OCI-LY3 (cell line): ENCODE measurements at regions not wholly inside any gene's neighbourhood (a gene's known extent, or its start where the extent isn't known, plus 50 kb on each side); places are given as distances from the start of the nearest gene placed in this dataset.

Experiments used
- H2AFZ ChIP-seq: fragments of 200-600, 300-600 bp; shearing (Covaris generic); 2 replicates; pipeline ENCODE4 v1.6.0; 2014; ENCODE audit warnings: antibody characterized with exemption, low read depth, low read length
- H3K27ac ChIP-seq: fragments of 200-600, 300-600 bp; sonication (generic); 2 replicates; pipeline ENCODE4 v1.5.1; 2014; ENCODE audit warnings: mild to moderate bottlenecking, low read length, moderate library complexity, mixed read lengths
- H3K27me3 ChIP-seq: fragments of 200-600, 300-600 bp; sonication (generic); 2 replicates; pipeline ENCODE4 v1.6.1; 2014; ENCODE audit warnings: low read depth, low read length, mixed read lengths
- H3K36me3 ChIP-seq: fragments of 200-600, 300-600 bp; sonication (generic); replicated peaks from 2 replicates; pipeline ENCODE3; 2014; ENCODE audit warnings: low read depth, low read length, mixed read lengths
- H3K4me1 ChIP-seq: fragments of 300-600, 200-600 bp; sonication (generic); 2 replicates; pipeline ENCODE4 v1.6.1; 2014; ENCODE audit warnings: low read length, mixed read lengths
- H3K4me2 ChIP-seq: fragments of 200-600, 300-600 bp; sonication (generic); 2 replicates; pipeline ENCODE4 v1.6.1; 2014; ENCODE audit warnings: low read length, mixed read lengths
- H3K4me3 ChIP-seq: fragments of 300-600, 200-600 bp; sonication (generic); 2 replicates; pipeline ENCODE4 v1.5.1; 2014; ENCODE audit warnings: antibody characterized with exemption, mild to moderate bottlenecking, low read length, moderate library complexity
- H3K79me2 ChIP-seq: fragments of 300-600, 200-600 bp; shearing (Covaris generic); 2 replicates; pipeline ENCODE4 v1.6.1; 2014; ENCODE audit warnings: mild to moderate bottlenecking, low read length, mixed read lengths
- H3K9ac ChIP-seq: fragments of 300-600, 200-600 bp; shearing (Covaris generic); 2 replicates; pipeline ENCODE4 v1.6.0; 2014; ENCODE audit warnings: mild to moderate bottlenecking, low read length, moderate library complexity
- H3K9me3 ChIP-seq: fragments of 200-600, 300-600 bp; shearing (Covaris generic); 2 replicates; pipeline ENCODE4 v1.6.1; 2014; ENCODE audit warnings: low read length, mixed read lengths; ENCODE audit not compliant: insufficient read depth
- H4K20me1 ChIP-seq: fragments of 200-600, 300-600 bp; sonication (generic); 2 replicates; pipeline ENCODE4 v1.6.1; 2016; ENCODE audit warnings: low read length, mixed read lengths; ENCODE audit not compliant: insufficient read depth
- EZH2phosphoT487 ChIP-seq: fragments of 200-600 bp; shearing (Covaris generic); IDR thresholded peaks from 2 replicates; pipeline ENCODE4 v1.6.1; 2018; ENCODE audit warnings: antibody characterized with exemption, mixed run types, low read depth
- TF ChIP-seq, protein P1 (sequence below): fragments of 200-600, 300-600 bp; sonication (generic); IDR thresholded peaks from 2 replicates; pipeline ENCODE4 v1.5.1; 2014; ENCODE audit warnings: antibody characterized with exemption, low read length, low read depth

DNA sequence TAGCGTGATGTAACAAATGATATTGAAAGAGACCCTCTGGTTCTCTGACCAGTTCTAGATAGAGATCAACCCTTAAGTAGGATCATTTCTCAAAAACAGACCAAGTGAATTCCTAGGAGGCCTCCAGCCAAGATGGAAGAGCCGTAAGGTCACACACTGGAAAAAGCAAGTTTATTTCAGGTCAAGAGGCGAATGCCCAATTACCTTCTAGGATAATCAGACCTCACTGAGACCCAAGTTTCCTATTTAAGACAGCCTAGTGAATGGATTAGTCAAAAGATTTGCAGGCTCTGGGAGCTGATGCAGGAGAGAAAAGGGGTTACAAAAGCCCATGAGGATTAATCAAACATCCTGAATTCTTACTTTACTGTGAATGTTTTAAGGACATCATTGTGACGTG, 486.1 kb upstream of the NRP1 start:
- Histone ChIP-seq H3K27me3 (no peaks in the 10 kb centered on the region), H3K4me2 (no peak overlapping the region)
- TF ChIP-seq EZH2phosphoT487 = no peak
- TF ChIP-seq, protein P1, sequence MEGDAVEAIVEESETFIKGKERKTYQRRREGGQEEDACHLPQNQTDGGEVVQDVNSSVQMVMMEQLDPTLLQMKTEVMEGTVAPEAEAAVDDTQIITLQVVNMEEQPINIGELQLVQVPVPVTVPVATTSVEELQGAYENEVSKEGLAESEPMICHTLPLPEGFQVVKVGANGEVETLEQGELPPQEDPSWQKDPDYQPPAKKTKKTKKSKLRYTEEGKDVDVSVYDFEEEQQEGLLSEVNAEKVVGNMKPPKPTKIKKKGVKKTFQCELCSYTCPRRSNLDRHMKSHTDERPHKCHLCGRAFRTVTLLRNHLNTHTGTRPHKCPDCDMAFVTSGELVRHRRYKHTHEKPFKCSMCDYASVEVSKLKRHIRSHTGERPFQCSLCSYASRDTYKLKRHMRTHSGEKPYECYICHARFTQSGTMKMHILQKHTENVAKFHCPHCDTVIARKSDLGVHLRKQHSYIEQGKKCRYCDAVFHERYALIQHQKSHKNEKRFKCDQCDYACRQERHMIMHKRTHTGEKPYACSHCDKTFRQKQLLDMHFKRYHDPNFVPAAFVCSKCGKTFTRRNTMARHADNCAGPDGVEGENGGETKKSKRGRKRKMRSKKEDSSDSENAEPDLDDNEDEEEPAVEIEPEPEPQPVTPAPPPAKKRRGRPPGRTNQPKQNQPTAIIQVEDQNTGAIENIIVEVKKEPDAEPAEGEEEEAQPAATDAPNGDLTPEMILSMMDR = no peak

DNA sequence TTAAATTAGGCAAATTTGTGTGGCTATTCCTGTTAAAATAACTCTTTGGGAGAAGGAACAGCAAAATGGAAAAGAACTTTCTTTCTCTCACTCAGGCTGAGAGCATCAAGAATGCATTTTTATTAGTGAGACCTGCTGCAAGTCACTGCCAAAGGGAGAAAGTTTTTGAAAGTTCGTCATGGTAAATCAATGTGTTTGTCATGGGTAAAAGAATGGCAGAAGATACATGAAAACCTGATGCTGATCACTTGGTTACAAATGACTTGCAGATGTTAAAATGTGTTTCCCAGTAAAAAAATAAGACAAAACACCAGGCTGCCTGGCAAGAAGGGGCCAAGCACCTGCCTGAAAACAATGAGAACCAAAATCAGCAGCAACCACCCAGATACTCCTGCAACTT, 484.7 kb upstream of the NRP1 start:
- Histone ChIP-seq H3K27ac (no peak overlapping the region), H3K9ac (no peak overlapping the region), H3K4me2 (no peak overlapping the region), H3K79me2 (no peaks in the 10 kb centered on the region), H3K4me3 (no peak overlapping the region), H3K9me3 (no peaks in the 10 kb centered on the region), H4K20me1 (no peaks in the 10 kb centered on the region), H3K36me3 (no peaks in the 10 kb centered on the region), H3K27me3 (no peaks in the 10 kb centered on the region), H2AFZ (no peak overlapping the region), H3K4me1 (no peaks in the 10 kb centered on the region)
- TF ChIP-seq EZH2phosphoT487 = no peak
- TF ChIP-seq, protein P1 = no peak

More for the DNA sequence above, 486.1 kb upstream of the NRP1 start:
- no peaks in the 10 kb centered on the region for H3K36me3 ChIP-seq
- no peak overlapping the region for H2AFZ ChIP-seq
- no peaks in the 10 kb centered on the region for H4K20me1 ChIP-seq
- H3K9ac ChIP-seq = no peak overlapping the region
- H3K9me3 ChIP-seq = no peaks in the 10 kb centered on the region
- no peaks in the 10 kb centered on the region for H3K79me2 ChIP-seq
- H3K27ac ChIP-seq = no peak overlapping the region
- H3K4me1 ChIP-seq = no peaks in the 10 kb centered on the region
- no peak overlapping the region for H3K4me3 ChIP-seq

- Histone ChIP-seq H3K27ac (no peak overlapping the region), H3K4me2 (no peak overlapping the region), H3K4me1 (no peaks in the 10 kb centered on the region), H3K9me3 (no peaks in the 10 kb centered on the region), H3K36me3 (no peaks in the 10 kb centered on the region), H2AFZ (no peak overlapping the region), H3K4me3 (no peak overlapping the region), H4K20me1 (no peaks in the 10 kb centered on the region), H3K79me2 (no peaks in the 10 kb centered on the region), H3K9ac (no peak overlapping the region), H3K27me3 (no peaks in the 10 kb centered on the region)
- no peak for TF ChIP-seq EZH2phosphoT487
- TF ChIP-seq, protein P1 = no peak
Observed at GRCh38 chr10:33818343-33818742, 483.9 kb upstream of the NRP1 start.

- Histone ChIP-seq H3K4me1 (no peaks in the 10 kb centered on the region), H4K20me1 (no peaks in the 10 kb centered on the region), H3K79me2 (no peaks in the 10 kb centered on the region), H3K27ac (no peak overlapping the region), H3K36me3 (no peaks in the 10 kb centered on the region), H3K9me3 (no peaks in the 10 kb centered on the region), H2AFZ (no peak overlapping the region), H3K4me3 (no peak overlapping the region), H3K27me3 (no peaks in the 10 kb centered on the region), H3K4me2 (no peak overlapping the region), H3K9ac (no peak overlapping the region)
- TF ChIP-seq, protein P1 = no peak
- no peak for TF ChIP-seq EZH2phosphoT487
Observed at GRCh38 chr10:33817605-33818004, 483.1 kb upstream of the NRP1 start.
